Activated CD4-positive, alpha-beta T cell treated with anti-CD3 and anti-CD28 coated beads for 36 hours (primary cell): ENCODE measurements at regions not wholly inside any gene's neighbourhood (a gene's known extent, or its start where the extent isn't known, plus 50 kb on each side); places are given as distances from the start of the nearest gene placed in this dataset.

Experiments used
- ATAC-seq: fragments of 200-7000 bp; cut with Tn5 transposase; one replicate; pipeline ENCODE4 v1.10.0; 2021; ENCODE audit warnings: mild to moderate bottlenecking, moderate library complexity
- CTCF ChIA-PET: fragments of 350-600 bp; sonication (Branson Sonifier 250); formaldehyde crosslinking; loops from one replicate; lab custom pipeline; 2021; ENCODE audit warnings: antibody characterized with exemption; lab: Charles Lee
- POLR2A ChIA-PET: fragments of 350-600 bp; sonication (Branson Sonifier 250); formaldehyde crosslinking; loops from one replicate; lab custom pipeline; 2021; ENCODE audit warnings: antibody characterized with exemption, inconsistent platforms; lab: Charles Lee
- DNase-seq: peaks from one replicate; pipeline ENCODE4 v3.0.0-alpha.2; 2020
- H3K27ac Mint-ChIP-seq: one replicate; pipeline ENCODE4 v1.8.0; 2021; ENCODE audit warnings: mixed read lengths
- H3K27me3 Mint-ChIP-seq: one replicate; pipeline ENCODE4 v1.8.0; 2021; ENCODE audit warnings: mixed read lengths
- H3K36me3 Mint-ChIP-seq: one replicate; pipeline ENCODE4 v1.8.0; 2021; ENCODE audit warnings: low read depth, mixed read lengths
- H3K4me1 Mint-ChIP-seq: one replicate; pipeline ENCODE4 v1.8.0; 2021; ENCODE audit warnings: mixed read lengths
- H3K4me3 Mint-ChIP-seq: one replicate; pipeline ENCODE4 v1.8.0; 2021; ENCODE audit warnings: mild to moderate bottlenecking, moderate library complexity, mixed read lengths
- H3K9me3 Mint-ChIP-seq: one replicate; pipeline ENCODE4 v1.8.0; 2021; ENCODE audit warnings: low read depth, mixed read lengths
- intact Hi-C, 2 experiments: fragments of 100-400 bp; cut with DNase I in 1 of 2; cut with micrococcal nuclease in 1 of 2; formaldehyde crosslinking; loops; one replicate each; pipeline versions ENCODE4 v1.14.2 to v1.15.1; 2022 to 2024; cut with DNase I, micrococcal nuclease

DNA sequence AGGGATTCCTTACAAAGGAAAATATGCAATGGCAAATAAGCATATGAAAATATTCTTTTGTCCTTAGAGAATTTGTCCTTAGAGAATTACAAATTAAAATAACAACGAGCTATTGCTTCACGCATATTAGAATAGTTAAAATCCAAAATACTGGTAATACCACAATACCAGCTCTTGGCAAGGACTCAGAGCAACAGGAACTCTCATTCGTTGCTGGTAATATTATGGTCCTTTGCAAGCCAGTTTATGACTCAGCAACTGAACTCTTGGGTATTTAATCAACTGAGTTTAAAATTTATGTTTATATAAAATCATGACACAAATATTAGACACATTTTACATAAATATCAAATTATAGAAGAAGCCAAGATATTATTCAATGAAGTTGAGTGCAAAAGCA is 1730.4 kb downstream of the SI start:
- intact Hi-C loops, result no loop called here
- no peaks in the 10 kb centered on the region for H3K27me3 Mint-ChIP-seq
- H3K4me3 Mint-ChIP-seq, result no peak overlapping the region
- ATAC-seq (no peak), DNase-seq (no peak)
- CTCF ChIA-PET, result interaction anchor here (0.6 kb wide), 1 partner anchor 10 kb away, joined by 3 read pairs; no protein-coding TSS in a partner anchor
- no peak overlapping the region for H3K27ac Mint-ChIP-seq
- POLR2A ChIA-PET, result no interaction called here
- H3K36me3 Mint-ChIP-seq, result no peaks in the 10 kb centered on the region
- peaks cover 2% of the 10 kb centered on the region for H3K9me3 Mint-ChIP-seq
- H3K4me1 Mint-ChIP-seq, result no peaks in the 10 kb centered on the region

DNA sequence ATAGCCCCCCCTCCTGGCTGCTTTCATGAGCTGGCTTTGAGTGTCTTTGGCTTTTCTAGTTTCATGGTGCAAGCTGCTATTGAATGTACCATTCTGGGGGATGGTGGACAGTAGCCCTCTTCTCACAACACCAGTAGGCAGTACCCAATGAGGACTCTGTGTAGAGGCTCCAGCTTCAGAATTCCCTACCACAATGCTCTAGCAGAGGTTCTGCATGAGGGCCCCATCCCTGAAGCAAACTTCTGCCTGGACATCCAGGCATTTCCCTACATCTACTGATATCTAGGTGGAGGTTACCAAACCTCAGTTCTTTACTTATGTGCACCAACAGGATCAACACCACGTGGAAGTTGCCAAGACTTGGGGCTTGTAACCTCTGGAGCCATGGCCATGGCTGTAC is 1742.9 kb downstream of the SI start:
- H3K36me3 Mint-ChIP-seq, result no peaks in the 10 kb centered on the region

DNA sequence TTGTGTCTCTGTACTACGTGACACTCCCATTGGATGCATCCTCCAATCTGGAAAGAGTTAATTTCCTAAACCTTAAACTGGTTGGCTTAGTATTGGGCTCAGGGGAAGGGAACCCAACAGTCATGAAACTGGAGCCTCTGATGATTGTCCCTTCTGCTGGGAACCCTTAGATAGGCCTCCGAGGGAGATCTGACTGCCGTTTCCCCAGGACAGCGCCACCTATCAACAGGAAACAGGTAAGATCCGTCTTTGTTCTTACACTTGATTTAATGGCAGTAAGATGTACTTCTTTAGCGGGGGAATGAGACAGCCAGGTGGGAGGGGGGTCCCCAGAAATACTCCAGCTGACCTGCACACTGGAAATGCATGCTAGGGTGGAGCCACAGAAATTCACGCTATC is 1749.6 kb downstream of the SI start:
- H3K4me3 Mint-ChIP-seq, result no peak overlapping the region
- no peaks in the 10 kb centered on the region for H3K27me3 Mint-ChIP-seq
- DNase-seq (no peak), ATAC-seq (no peak)
- no peaks in the 10 kb centered on the region for H3K4me1 Mint-ChIP-seq
- no peaks in the 10 kb centered on the region for H3K36me3 Mint-ChIP-seq
- peaks cover 9% of the 10 kb centered on the region for H3K9me3 Mint-ChIP-seq
- intact Hi-C loops, result no loop called here
- ChIA-PET POLR2A (no interaction called here), CTCF (interaction anchor here (0.6 kb wide), 1 partner anchor 341 kb away, joined by 3 read pairs; no protein-coding TSS in a partner anchor)
- no peak overlapping the region for H3K27ac Mint-ChIP-seq

More for the DNA sequence above, 1742.9 kb downstream of the SI start:
- no peak overlapping the region for H3K4me3 Mint-ChIP-seq
- no peak overlapping the region for H3K27ac Mint-ChIP-seq
- peaks cover 14% of the 10 kb centered on the region for H3K9me3 Mint-ChIP-seq
- no peaks in the 10 kb centered on the region for H3K27me3 Mint-ChIP-seq
- no peaks in the 10 kb centered on the region for H3K4me1 Mint-ChIP-seq
- intact Hi-C loops, result no loop called here
- ATAC-seq (no peak), DNase-seq (no peak)
- CTCF ChIA-PET, result no interaction called here
- POLR2A ChIA-PET, result no interaction called here

DNA sequence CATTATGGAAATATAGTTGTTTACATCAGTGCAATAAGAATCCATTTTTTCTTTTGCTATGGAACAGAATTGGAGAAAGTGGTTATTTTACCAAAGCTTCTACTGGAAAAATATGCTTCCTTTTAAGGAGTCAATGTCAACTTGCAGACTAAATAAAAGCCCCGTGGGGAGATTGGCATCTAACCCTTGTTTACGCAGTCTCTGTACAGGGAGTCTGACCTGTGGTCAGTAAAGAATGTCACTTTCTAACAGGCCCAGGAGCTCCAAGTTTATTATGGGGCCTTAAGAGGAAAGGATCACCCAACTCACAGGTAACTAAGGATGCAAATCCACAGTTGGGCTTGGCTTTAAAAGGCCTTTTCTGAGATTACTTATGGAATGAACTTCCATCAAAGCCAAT is 1751.2 kb downstream of the SI start:
- no peaks in the 10 kb centered on the region for H3K4me1 Mint-ChIP-seq
- no peaks in the 10 kb centered on the region for H3K36me3 Mint-ChIP-seq
- no peak overlapping the region for H3K27ac Mint-ChIP-seq
- H3K9me3 Mint-ChIP-seq, result peaks cover 8% of the 10 kb centered on the region
- ChIA-PET POLR2A (no interaction called here), CTCF (no interaction called here)
- intact Hi-C loops, result no loop called here
- no peak overlapping the region for H3K4me3 Mint-ChIP-seq
- DNase-seq (no peak), ATAC-seq (no peak)
- no peaks in the 10 kb centered on the region for H3K27me3 Mint-ChIP-seq

DNA sequence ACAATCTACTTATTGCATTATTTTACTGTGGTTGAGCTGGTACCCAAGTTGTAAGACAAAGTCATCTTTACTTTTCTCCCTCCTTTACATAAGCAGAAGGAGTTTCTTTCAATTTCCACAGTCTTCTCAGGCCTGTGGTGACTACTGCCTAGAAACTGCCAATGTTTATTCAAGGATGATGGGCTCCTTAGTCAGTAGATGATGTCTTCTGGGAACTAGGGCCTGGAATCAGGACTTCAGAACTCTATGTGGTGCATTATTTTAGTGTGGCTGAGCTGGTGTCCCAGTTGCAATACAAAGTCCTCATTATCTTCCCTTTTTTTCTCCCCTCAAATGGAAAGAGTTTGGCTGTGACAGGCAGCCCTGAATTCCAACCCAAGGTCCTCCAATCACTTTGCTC is 1762.5 kb downstream of the SI start:
- POLR2A ChIA-PET, result no interaction called here

DNA sequence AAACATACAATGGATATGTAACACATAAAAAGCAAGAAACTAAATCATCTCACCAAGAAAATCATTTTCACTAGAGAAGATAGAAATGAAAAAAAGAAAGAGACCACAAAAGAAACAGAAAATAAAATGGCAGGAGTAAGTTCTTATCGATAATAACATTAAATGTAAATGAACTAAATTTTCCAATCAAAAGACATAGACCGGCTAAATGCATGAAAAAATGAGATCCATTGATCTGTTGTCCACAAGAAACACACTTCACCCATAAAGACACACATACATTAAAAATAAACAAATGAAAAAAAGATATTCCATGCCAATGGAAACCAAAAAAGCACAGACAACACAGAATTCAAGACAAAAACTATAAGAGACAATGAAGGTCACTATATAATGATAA is 1771.9 kb downstream of the SI start:
- ATAC-seq, result no peak
- intact Hi-C loops, result no loop called here
- Mint-ChIP-seq H3K4me3 (no peak overlapping the region), H3K4me1 (no peaks in the 10 kb centered on the region), H3K27ac (no peak overlapping the region), H3K36me3 (no peaks in the 10 kb centered on the region), H3K9me3 (peaks cover 18% of the 10 kb centered on the region), H3K27me3 (no peaks in the 10 kb centered on the region)
- no peak for DNase-seq
- ChIA-PET CTCF (no interaction called here), POLR2A (no interaction called here)

More for the DNA sequence above, 1762.5 kb downstream of the SI start:
- Mint-ChIP-seq H3K9me3 (peaks cover 13% of the 10 kb centered on the region), H3K4me3 (no peak overlapping the region), H3K27me3 (no peaks in the 10 kb centered on the region), H3K27ac (no peak overlapping the region), H3K36me3 (no peaks in the 10 kb centered on the region), H3K4me1 (no peaks in the 10 kb centered on the region)
- ATAC-seq (no peak), DNase-seq (no peak)
- intact Hi-C loops, result no loop called here
- CTCF ChIA-PET, result no interaction called here

DNA sequence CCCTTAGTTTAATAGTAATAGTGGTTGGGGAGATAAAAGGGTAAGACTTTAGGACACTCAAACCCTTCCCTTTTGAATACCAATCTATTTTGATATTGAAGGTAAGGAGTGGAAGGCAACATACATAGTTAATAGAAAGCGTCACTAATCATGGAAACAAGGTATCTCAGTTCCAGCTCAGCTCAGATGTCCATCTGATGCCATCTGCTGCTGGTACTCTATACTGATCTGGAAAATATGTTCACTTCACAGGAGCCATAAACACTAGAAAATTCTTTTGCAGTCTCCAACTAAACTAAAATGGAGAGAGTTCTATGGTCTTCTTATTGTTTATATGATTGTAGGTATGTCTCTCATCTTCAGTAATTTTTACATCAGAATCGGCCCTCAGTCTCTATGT is 1777.1 kb downstream of the OTOL1 start:
- no peak overlapping the region for H3K4me3 Mint-ChIP-seq
- no peak overlapping the region for H3K27ac Mint-ChIP-seq
- H3K27me3 Mint-ChIP-seq, result no peaks in the 10 kb centered on the region
- H3K36me3 Mint-ChIP-seq, result no peaks in the 10 kb centered on the region
- intact Hi-C loops, result no loop called here
- H3K4me1 Mint-ChIP-seq, result no peaks in the 10 kb centered on the region
- ATAC-seq (no peak), DNase-seq (no peak)
- POLR2A ChIA-PET, result no interaction called here
- H3K9me3 Mint-ChIP-seq, result peaks cover 9% of the 10 kb centered on the region
- CTCF ChIA-PET, result no interaction called here

DNA sequence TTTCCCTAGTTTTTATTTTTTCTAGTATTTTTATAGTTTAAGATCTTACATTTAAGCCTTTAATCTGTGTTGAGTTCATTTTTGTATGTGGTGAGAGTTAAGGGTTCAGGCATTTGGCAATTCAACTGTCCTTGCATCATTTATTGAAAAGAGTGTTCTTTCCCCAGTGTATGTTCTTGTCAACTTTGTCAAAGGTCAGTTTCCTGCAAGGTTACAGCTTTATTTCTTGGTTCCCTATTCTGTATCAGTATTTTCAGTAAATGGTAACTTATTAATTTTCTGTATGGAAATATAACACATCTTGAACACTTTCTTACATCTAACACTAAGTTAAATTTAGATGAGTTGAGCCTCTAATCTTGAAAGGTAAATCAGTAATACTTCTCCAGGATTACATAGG is 1770.1 kb downstream of the OTOL1 start:
- no peaks in the 10 kb centered on the region for H3K27me3 Mint-ChIP-seq
- ChIA-PET CTCF (no interaction called here), POLR2A (no interaction called here)
- no peak overlapping the region for H3K27ac Mint-ChIP-seq
- ATAC-seq (no peak), DNase-seq (no peak)
- no peak overlapping the region for H3K4me3 Mint-ChIP-seq
- H3K4me1 Mint-ChIP-seq, result no peaks in the 10 kb centered on the region
- intact Hi-C loops, result no loop called here
- H3K36me3 Mint-ChIP-seq, result no peaks in the 10 kb centered on the region
- peaks cover 15% of the 10 kb centered on the region for H3K9me3 Mint-ChIP-seq

DNA sequence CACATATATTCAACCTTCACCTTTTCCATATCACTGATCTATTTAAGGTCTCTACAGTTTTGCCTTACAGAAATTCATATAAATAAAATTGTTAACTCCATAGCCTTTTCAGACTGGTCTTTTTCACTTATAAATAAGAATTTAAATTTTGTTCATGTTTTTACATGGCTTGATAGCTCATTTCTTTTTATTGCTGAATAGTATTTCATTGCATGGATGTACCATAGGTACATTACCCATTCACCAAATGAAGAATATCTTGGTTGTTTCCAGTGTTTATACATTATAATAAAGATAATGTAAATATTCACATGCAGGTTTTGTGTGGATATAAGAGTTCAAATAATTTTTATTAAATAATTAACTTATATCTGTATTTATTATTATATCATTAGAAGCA is 1765.0 kb downstream of the OTOL1 start:
- intact Hi-C loops, result no loop called here
- Mint-ChIP-seq H3K4me3 (no peak overlapping the region), H3K36me3 (no peaks in the 10 kb centered on the region), H3K9me3 (peaks cover 7% of the 10 kb centered on the region), H3K27ac (no peak overlapping the region), H3K4me1 (no peaks in the 10 kb centered on the region), H3K27me3 (no peaks in the 10 kb centered on the region)
- CTCF ChIA-PET, result no interaction called here
- DNase-seq (no peak), ATAC-seq (no peak)
- POLR2A ChIA-PET, result no interaction called here

DNA sequence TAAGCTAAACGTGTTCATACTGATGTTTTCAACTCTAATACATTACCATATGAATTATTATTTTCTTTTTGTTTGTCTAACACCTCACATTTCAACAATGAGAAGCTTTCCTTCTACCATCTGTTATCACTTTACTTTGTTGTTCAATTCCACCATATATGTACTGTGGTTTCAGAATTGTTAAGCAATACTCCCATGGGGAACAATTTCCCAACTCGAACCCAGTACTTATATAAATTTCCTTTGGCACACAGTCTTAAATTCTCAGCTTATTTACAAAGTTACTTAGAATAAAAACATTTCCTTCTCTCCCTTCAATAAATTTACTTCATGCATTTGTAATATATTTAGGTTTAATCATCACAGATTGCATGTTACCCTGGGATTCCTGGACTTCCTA is 1764.4 kb downstream of the OTOL1 start:
- no peak overlapping the region for H3K4me3 Mint-ChIP-seq
- H3K27ac Mint-ChIP-seq, result no peak overlapping the region
- CTCF ChIA-PET, result no interaction called here
- no peak for DNase-seq
- no peaks in the 10 kb centered on the region for H3K27me3 Mint-ChIP-seq
- POLR2A ChIA-PET, result no interaction called here
- intact Hi-C loops, result no loop called here
- no peaks in the 10 kb centered on the region for H3K36me3 Mint-ChIP-seq
- H3K4me1 Mint-ChIP-seq, result no peaks in the 10 kb centered on the region
- no peak for ATAC-seq
- peaks cover 3% of the 10 kb centered on the region for H3K9me3 Mint-ChIP-seq

DNA sequence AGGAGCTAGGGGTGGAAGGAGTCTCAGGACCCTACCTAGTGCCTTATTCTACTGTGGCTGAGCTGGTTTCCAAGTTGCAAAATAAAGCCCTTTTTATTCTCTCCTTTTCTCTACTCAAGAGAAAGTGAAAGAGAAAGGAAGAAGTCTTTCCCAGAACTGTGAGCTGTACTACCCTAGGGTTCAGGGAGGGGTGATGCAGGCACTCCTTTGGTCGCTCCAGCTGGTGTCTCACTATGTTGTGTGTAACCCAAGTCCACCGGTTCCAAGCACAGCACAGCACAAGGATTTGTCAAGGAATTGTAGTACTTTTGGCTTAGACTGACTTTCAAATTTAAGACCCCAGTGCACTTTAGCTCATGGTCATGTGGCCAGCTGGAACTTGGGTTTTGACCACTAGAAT is 1721.7 kb downstream of the OTOL1 start:
- H3K4me3 Mint-ChIP-seq, result no peak overlapping the region
- intact Hi-C loops, result no loop called here
- ATAC-seq (no peak), DNase-seq (no peak)
- no peaks in the 10 kb centered on the region for H3K27me3 Mint-ChIP-seq
- ChIA-PET POLR2A (no interaction called here), CTCF (no interaction called here)
- no peaks in the 10 kb centered on the region for H3K36me3 Mint-ChIP-seq
- H3K4me1 Mint-ChIP-seq, result no peaks in the 10 kb centered on the region
- no peak overlapping the region for H3K27ac Mint-ChIP-seq
- peaks cover 4% of the 10 kb centered on the region for H3K9me3 Mint-ChIP-seq

DNA sequence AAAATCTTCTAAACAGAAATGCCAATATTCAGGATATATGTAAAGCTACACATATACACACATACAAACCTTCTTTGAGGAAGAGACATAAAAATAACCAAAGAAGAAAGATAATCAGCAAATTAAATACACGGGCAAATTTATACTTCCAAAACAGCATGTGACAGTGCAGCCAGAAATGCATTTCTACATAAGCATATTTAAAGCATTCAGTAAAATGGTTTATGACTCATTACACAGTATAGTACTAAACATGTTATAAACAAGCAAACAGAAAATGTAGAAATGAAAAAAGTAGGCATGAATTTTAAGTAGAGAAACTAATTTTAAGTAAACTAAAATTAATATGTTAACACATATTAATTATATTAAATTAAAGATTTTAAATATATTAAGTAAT is 1717.2 kb downstream of the OTOL1 start:
- Mint-ChIP-seq H3K36me3 (no peaks in the 10 kb centered on the region), H3K4me3 (no peak overlapping the region), H3K27ac (no peak overlapping the region), H3K9me3 (peaks cover 7% of the 10 kb centered on the region), H3K27me3 (no peaks in the 10 kb centered on the region), H3K4me1 (no peaks in the 10 kb centered on the region)
- no peak for ATAC-seq
- intact Hi-C loops, result no loop called here
- CTCF ChIA-PET, result no interaction called here
- POLR2A ChIA-PET, result no interaction called here
- DNase-seq, result no peak

DNA sequence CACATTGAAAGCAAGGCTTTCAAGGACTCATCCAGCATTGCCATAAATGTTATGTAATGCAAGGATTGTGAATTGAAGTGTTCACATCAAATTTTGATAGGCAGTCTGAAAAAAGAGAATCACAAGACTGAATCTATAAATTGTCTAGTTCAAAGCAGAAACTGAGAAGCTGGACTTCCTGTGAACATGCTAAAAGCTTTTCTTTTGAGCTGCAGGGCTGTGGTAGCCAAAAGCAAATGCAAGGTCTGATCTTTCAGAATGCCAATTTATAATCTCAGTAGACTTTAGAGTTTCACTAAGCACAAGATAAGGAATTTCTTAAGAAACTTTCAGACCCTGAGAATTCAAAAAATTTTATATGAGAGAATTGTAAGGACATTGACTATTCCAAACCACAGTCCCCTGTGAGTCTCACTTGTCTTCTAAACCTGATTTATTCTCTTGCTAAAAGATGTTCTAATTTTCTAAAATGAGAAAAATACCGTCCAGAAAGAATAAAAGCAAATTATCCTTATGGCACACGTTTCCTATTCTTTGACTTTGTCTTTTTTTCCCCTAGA is 1700.3 kb downstream of the OTOL1 start:
- Mint-ChIP-seq H3K36me3 (no peaks in the 10 kb centered on the region), H3K27me3 (no peaks in the 10 kb centered on the region), H3K4me3 (no peak overlapping the region), H3K9me3 (peaks cover 1% of the 10 kb centered on the region), H3K27ac (no peak overlapping the region), H3K4me1 (no peaks in the 10 kb centered on the region)
- no peak for ATAC-seq
- DNase-seq, result no peak
- POLR2A ChIA-PET, result no interaction called here
- CTCF ChIA-PET, result interaction anchor here (1.2 kb wide), 1 partner anchor 9 kb away, joined by 3 read pairs; no protein-coding TSS in a partner anchor
- intact Hi-C loops, result no loop called here
